ENCODE measurements at regions not wholly inside any gene's neighbourhood (a gene's known extent, or its start where the extent isn't known, plus 50 kb on each side); places are given as distances from the start of the nearest gene placed in this dataset.

DNA sequence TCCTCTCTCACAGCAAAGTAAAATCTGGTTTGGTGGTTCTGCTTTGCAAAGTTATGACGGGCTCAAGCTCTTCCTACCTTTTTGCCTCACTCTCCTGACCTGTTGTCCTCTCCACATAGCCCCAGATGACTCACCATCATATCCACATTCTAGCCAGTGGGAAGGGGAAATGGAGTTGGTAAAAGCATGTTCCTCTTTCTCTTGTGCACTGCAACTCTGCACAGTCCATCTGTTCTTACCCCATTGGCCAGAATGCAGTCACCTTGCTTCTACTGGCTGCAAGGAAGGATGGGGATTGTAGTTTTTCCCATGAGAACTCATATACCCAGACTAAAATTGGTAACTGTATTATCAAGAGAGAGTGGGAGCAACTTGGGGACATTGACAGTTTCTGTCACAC, 50.4 kb upstream of the SMIM21 start:
- H3K4me1 Mint-ChIP-seq (ENCODE audit: low read depth, unreplicated experiment), result peaks cover 5% of the 10 kb centered on the region
- H2AFZ ChIP-seq (ENCODE audit: low read depth, low read length), result no peak overlapping the region
- no peak overlapping the region for H3K4me3 Mint-ChIP-seq (ENCODE audit: unreplicated experiment)
- no peaks in the 10 kb centered on the region for H3K79me2 ChIP-seq (ENCODE audit: insufficient read depth, low read length)
- no peaks in the 10 kb centered on the region for H3K9me3 ChIP-seq (ENCODE audit: insufficient read depth, low read depth, low read length)
- no peak for FAIRE-seq
- H3K27ac ChIP-seq (ENCODE audit: low read depth, low read length), result no peak overlapping the region
- DNase-seq (ENCODE audit: low read depth), result peak; percentile 43
- H4K20me1 ChIP-seq (ENCODE audit: insufficient read depth, low read length), result no peaks in the 10 kb centered on the region
- peaks cover 5% of the 10 kb centered on the region for H3K4me1 ChIP-seq (ENCODE audit: insufficient read depth, low read length)
- no peak overlapping the region for H3K9ac ChIP-seq (ENCODE audit: low read length)
- no peaks in the 10 kb centered on the region for H3K27me3 Mint-ChIP-seq (ENCODE audit: low read depth, unreplicated experiment)
- H3K4me3 ChIP-seq (ENCODE audit: insufficient read depth, low read depth, low read length), result no peak overlapping the region
- H3K27ac Mint-ChIP-seq (ENCODE audit: unreplicated experiment), result no peak overlapping the region
- no peak for TF ChIP-seq EZH2 (IDR thresholded peaks at IDR 0.05; ENCODE audit: insufficient read depth, low read length)
- TF ChIP-seq, protein P1, sequence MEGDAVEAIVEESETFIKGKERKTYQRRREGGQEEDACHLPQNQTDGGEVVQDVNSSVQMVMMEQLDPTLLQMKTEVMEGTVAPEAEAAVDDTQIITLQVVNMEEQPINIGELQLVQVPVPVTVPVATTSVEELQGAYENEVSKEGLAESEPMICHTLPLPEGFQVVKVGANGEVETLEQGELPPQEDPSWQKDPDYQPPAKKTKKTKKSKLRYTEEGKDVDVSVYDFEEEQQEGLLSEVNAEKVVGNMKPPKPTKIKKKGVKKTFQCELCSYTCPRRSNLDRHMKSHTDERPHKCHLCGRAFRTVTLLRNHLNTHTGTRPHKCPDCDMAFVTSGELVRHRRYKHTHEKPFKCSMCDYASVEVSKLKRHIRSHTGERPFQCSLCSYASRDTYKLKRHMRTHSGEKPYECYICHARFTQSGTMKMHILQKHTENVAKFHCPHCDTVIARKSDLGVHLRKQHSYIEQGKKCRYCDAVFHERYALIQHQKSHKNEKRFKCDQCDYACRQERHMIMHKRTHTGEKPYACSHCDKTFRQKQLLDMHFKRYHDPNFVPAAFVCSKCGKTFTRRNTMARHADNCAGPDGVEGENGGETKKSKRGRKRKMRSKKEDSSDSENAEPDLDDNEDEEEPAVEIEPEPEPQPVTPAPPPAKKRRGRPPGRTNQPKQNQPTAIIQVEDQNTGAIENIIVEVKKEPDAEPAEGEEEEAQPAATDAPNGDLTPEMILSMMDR (IDR thresholded peaks at IDR 0.05; ENCODE audit: insufficient read depth, low read depth, low read length), result no peak
- peaks cover 5% of the 10 kb centered on the region for H3K9me3 Mint-ChIP-seq (ENCODE audit: unreplicated experiment)
- H3K36me3 ChIP-seq (ENCODE audit: insufficient read depth, low read length), result no peaks in the 10 kb centered on the region
- H3K27me3 ChIP-seq (ENCODE audit: insufficient read depth, low read length), result no peaks in the 10 kb centered on the region
- H3K36me3 Mint-ChIP-seq (ENCODE audit: low read depth, unreplicated experiment), result no peaks in the 10 kb centered on the region
- H3K4me2 ChIP-seq (ENCODE audit: low read length), result no peak overlapping the region

Data from astrocyte (in vitro differentiated cells and primary cell).